Mesendoderm (in vitro differentiated cells): ENCODE measurements at regions not wholly inside any gene's neighbourhood (a gene's known extent, or its start where the extent isn't known, plus 50 kb on each side); places are given as distances from the start of the nearest gene placed in this dataset.

Source experiments
- DNase-seq: peaks from one replicate; pipeline ENCODE4 v3.0.0; 2013
- H2AK5ac ChIP-seq: 2 replicates; pipeline ENCODE4 v1.6.1; 2013; ENCODE audit warnings: low read length, inconsistent platforms
- H2BK120ac ChIP-seq: 2 replicates; pipeline ENCODE4 v1.6.1; 2013; ENCODE audit warnings: low read depth, mild to moderate bottlenecking, low read length, moderate library complexity, mixed read lengths
- H2BK15ac ChIP-seq: replicated peaks from 2 replicates; pipeline ENCODE4 v1.6.1; 2013; ENCODE audit warnings: low read depth, mild to moderate bottlenecking, moderate library complexity
- H2BK5ac ChIP-seq: 2 replicates; pipeline ENCODE4 v1.6.1; 2013; ENCODE audit warnings: low read length, inconsistent platforms
- H3K18ac ChIP-seq: 2 replicates; pipeline ENCODE4 v1.6.1; 2013; ENCODE audit warnings: mild to moderate bottlenecking, low read length, mixed read lengths
- H3K23ac ChIP-seq: one replicate; pipeline ENCODE4 v1.6.1; 2013; ENCODE audit warnings: low read length
- H3K27ac ChIP-seq: 2 replicates; pipeline ENCODE4 v1.5.1; 2013; ENCODE audit warnings: low read depth, mild to moderate bottlenecking, inconsistent platforms, low read length, moderate library complexity
- H3K27me3 ChIP-seq: 2 replicates; pipeline ENCODE4 v1.6.1; 2013; ENCODE audit warnings: low read length, control low read depth, mild to moderate bottlenecking, inconsistent platforms; ENCODE audit not compliant: insufficient read depth, poor library complexity
- H3K36me3 ChIP-seq: 2 replicates; pipeline ENCODE4 v1.6.1; 2013; ENCODE audit warnings: low read length, inconsistent platforms; ENCODE audit not compliant: control insufficient read depth, insufficient read depth
- H3K4ac ChIP-seq: one replicate; pipeline ENCODE4 v1.6.1; 2013; ENCODE audit warnings: low read depth, mild to moderate bottlenecking, low read length, moderate library complexity
- H3K4me1 ChIP-seq: 2 replicates; pipeline ENCODE4 v1.6.1; 2013; ENCODE audit warnings: low read depth, low read length, inconsistent platforms; ENCODE audit not compliant: control insufficient read depth
- H3K4me2 ChIP-seq: 2 replicates; pipeline ENCODE4 v1.6.1; 2013; ENCODE audit warnings: low read length
- H3K4me3 ChIP-seq: 2 replicates; pipeline ENCODE4 v1.5.1; 2013; ENCODE audit warnings: mild to moderate bottlenecking, low read length
- H3K56ac ChIP-seq: one replicate; pipeline ENCODE4 v1.6.1; 2013; ENCODE audit warnings: low read length
- H3K79me1 ChIP-seq: 2 replicates; pipeline ENCODE4 v1.6.1; 2013; ENCODE audit warnings: low read length, inconsistent platforms
- H3K79me2 ChIP-seq: 2 replicates; pipeline ENCODE4 v1.6.1; 2013; ENCODE audit warnings: mild to moderate bottlenecking, low read length; ENCODE audit not compliant: control insufficient read depth, insufficient read depth
- H3K9ac ChIP-seq: 2 replicates; pipeline ENCODE4 v1.6.1; 2013; ENCODE audit warnings: low read length, inconsistent platforms
- H4K5ac ChIP-seq: one replicate; pipeline ENCODE4 v1.6.1; 2013; ENCODE audit warnings: low read length
- H4K8ac ChIP-seq: one replicate; pipeline ENCODE4 v1.6.1; 2013; ENCODE audit warnings: low read depth, mild to moderate bottlenecking, control low read depth, low read length, moderate library complexity
- WGBS: extraction: QIAGEN DNeasy Blood & Tissue Kit; methylation state at CpG from one replicate; pipeline ENCODE4 v1.1.7; 2013; ENCODE audit warnings: low lambda C conversion rate, missing lambda C conversion rate; ENCODE audit not compliant: insufficient coverage; ENCODE audit errors: extremely low coverage; 5-methylcytosine and 5-hydroxymethylcytosine counted together

DNA sequence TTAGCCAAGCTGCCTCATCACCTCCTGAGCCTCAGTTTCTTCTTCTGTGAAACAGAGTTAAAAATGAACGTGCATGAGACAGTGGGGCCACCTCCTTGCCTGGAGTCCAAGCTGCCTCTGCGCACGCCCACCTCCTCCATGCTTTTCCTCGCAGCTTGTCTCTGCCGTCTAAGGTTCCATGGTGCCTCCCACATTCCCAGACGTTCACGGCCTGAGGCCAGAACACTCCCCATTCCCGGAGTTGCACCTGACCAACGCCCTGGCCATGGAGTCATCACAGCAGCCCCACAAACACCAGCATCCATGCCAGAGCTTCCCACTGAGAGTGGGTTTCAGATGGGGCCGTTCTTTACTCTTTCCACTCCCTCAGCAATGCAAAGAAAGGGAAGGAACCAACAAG is 183.0 kb upstream of the FOXF1 start:
- Histone ChIP-seq H2AK5ac (no peak overlapping the region), H2BK15ac (no peak overlapping the region), H3K4me2 (no peak overlapping the region), H3K18ac (no peak overlapping the region), H3K23ac (no peak overlapping the region), H4K5ac (no peak overlapping the region), H3K4ac (no peak overlapping the region), H4K8ac (no peak overlapping the region), H3K27me3 (no peaks in the 10 kb centered on the region), H3K36me3 (no peaks in the 10 kb centered on the region), H3K27ac (no peak overlapping the region), H3K79me1 (no peaks in the 10 kb centered on the region), H3K4me3 (no peak overlapping the region), H3K9ac (no peak overlapping the region), H2BK120ac (no peak overlapping the region), H3K4me1 (no peaks in the 10 kb centered on the region), H3K79me2 (no peaks in the 10 kb centered on the region), H3K56ac (no peak overlapping the region), H2BK5ac (no peak overlapping the region)
- no CpG with 5 or more reads among the region's 10 CpGs for WGBS
- DNase-seq = no peak

- no peak overlapping the region for H3K27ac ChIP-seq
- no peak overlapping the region for H3K23ac ChIP-seq
- no peaks in the 10 kb centered on the region for H3K79me1 ChIP-seq
- H3K18ac ChIP-seq = no peak overlapping the region
- H3K79me2 ChIP-seq = no peaks in the 10 kb centered on the region
- H2AK5ac ChIP-seq = no peak overlapping the region
- no peak overlapping the region for H3K9ac ChIP-seq
- H3K4ac ChIP-seq = no peak overlapping the region
- H2BK5ac ChIP-seq = no peak overlapping the region
- no peak overlapping the region for H2BK120ac ChIP-seq
- no peaks in the 10 kb centered on the region for H3K27me3 ChIP-seq
- no CpG with 5 or more reads among the region's 14 CpGs for WGBS
- no peak overlapping the region for H4K5ac ChIP-seq
- DNase-seq = no peak
- H3K56ac ChIP-seq = no peak overlapping the region
- H3K4me3 ChIP-seq = no peak overlapping the region
- peaks cover 15% of the 10 kb centered on the region for H3K4me1 ChIP-seq
- no peak overlapping the region for H3K4me2 ChIP-seq
- H2BK15ac ChIP-seq = no peak overlapping the region
- no peak overlapping the region for H4K8ac ChIP-seq
- no peaks in the 10 kb centered on the region for H3K36me3 ChIP-seq
These were observed 179.4 kb upstream of the FOXF1 start for GRCh38 chr16:86330906-86331305.

- WGBS = no CpG with 5 or more reads among the region's 7 CpGs
- DNase-seq = peak; percentile 72
- H3K79me2 ChIP-seq = no peaks in the 10 kb centered on the region
- peak overlapping the region; percentile 31 for H3K18ac ChIP-seq
- H3K27ac ChIP-seq = no peak overlapping the region
- no peak overlapping the region for H4K5ac ChIP-seq
- no peaks in the 10 kb centered on the region for H3K36me3 ChIP-seq
- peak overlapping the region; percentile 45 for H3K56ac ChIP-seq
- H2BK120ac ChIP-seq = no peak overlapping the region
- no peaks in the 10 kb centered on the region for H3K27me3 ChIP-seq
- no peak overlapping the region for H3K4me3 ChIP-seq
- H3K9ac ChIP-seq = peak overlapping the region; percentile 4
- no peak overlapping the region for H3K23ac ChIP-seq
- no peak overlapping the region for H3K4me2 ChIP-seq
- no peak overlapping the region for H2BK15ac ChIP-seq
- no peaks in the 10 kb centered on the region for H3K79me1 ChIP-seq
- H3K4me1 ChIP-seq = peaks cover 17% of the 10 kb centered on the region
- no peak overlapping the region for H3K4ac ChIP-seq
- H2AK5ac ChIP-seq = no peak overlapping the region
- no peak overlapping the region for H4K8ac ChIP-seq
- H2BK5ac ChIP-seq = peak overlapping the region; percentile 31
These were observed 176.2 kb upstream of the FOXF1 start for GRCh38 chr16:86334079-86334635.

DNA sequence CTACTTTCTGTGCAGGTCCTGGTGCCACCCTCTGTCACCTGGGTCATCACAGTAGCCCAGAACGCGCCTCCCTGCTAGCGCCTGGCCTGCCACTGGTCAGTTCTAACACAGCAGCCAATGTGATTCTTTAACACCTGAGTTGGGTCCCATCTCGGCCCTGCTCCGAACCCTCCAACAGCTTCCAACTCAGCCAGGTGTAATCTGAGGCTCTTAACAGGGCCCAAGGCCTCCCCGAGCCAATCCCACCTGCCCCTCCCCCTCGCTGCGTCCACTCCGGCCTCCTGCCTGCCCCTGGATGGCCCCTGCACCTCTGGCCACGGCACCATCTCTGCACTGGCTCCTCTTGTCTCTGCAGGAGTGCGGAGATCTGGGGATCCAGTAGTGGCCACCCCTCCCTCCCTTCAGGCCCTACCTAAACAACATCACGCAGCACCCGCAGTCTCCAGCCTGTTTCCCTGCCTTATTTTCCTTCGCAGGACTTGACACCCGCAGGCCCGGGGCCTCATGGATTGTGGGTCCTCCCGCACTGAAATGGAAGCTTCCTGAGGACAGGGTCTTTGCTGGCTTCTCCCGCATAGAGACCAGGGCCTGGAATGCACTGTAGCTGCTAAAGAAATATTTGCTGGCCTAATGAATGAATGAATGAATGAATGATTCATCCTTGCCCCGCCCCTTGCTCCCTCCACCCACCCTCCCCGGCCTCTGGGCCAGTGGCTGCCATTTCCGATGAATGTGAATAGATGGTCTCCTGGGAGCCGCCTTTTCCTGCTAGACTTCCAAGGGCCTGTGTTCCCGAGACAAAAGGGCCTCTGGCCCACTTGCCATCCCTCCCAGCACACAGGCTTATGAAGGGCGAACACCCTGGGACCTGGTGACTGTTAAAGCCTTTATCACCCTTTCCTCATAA is 174.8 kb upstream of the FOXF1 start:
- no peak overlapping the region for H2BK15ac ChIP-seq
- H2BK120ac ChIP-seq = no peak overlapping the region
- H4K5ac ChIP-seq = no peak overlapping the region
- H3K56ac ChIP-seq = peak overlapping the region; percentile 51
- no peak overlapping the region for H3K4me2 ChIP-seq
- peak overlapping the region; percentile 12 for H2AK5ac ChIP-seq
- no peak overlapping the region for H4K8ac ChIP-seq
- no peak overlapping the region for H3K4me3 ChIP-seq
- H3K9ac ChIP-seq = no peak overlapping the region
- WGBS = no CpG with 5 or more reads among the region's 24 CpGs
- no peaks in the 10 kb centered on the region for H3K36me3 ChIP-seq
- H3K18ac ChIP-seq = no peak overlapping the region
- no peaks in the 10 kb centered on the region for H3K79me2 ChIP-seq
- H3K27me3 ChIP-seq = no peaks in the 10 kb centered on the region
- DNase-seq = no peak
- H3K4ac ChIP-seq = no peak overlapping the region
- H3K4me1 ChIP-seq = peaks cover 17% of the 10 kb centered on the region
- no peaks in the 10 kb centered on the region for H3K79me1 ChIP-seq
- no peak overlapping the region for H3K27ac ChIP-seq
- no peak overlapping the region for H3K23ac ChIP-seq
- H2BK5ac ChIP-seq = no peak overlapping the region

DNA sequence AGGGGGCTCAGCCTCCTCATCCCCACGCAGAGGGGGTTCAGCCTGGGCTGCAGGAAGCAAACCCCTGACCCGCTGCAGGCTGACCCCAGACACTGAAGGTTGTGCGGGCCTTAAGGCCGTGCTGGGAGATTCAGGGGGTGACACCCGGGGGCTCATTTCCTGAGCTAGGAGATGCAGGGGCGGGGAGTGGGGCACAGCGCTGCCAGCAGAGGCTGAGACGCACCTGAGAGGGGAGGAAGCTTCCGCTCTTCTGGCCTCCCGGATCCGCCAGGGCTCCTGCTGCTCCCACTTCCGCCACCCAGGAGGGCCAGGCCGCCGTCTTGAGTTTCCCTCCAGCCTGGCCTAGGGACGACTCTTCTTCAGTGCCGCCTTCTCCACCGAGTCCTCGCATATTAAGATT is 173.2 kb upstream of the FOXF1 start:
- H2BK15ac ChIP-seq = no peak overlapping the region

More for the DNA sequence above, 173.2 kb upstream of the FOXF1 start:
- H2BK120ac ChIP-seq = no peak overlapping the region
- H3K4me1 ChIP-seq = peaks cover 19% of the 10 kb centered on the region
- H3K9ac ChIP-seq = peak overlapping the region; percentile 19
- H3K23ac ChIP-seq = no peak overlapping the region
- no peak overlapping the region for H4K5ac ChIP-seq
- no peak overlapping the region for H3K4ac ChIP-seq
- H4K8ac ChIP-seq = no peak overlapping the region
- H3K27me3 ChIP-seq = no peaks in the 10 kb centered on the region
- no peak overlapping the region for H2AK5ac ChIP-seq
- no peaks in the 10 kb centered on the region for H3K79me1 ChIP-seq
- DNase-seq = no peak
- H3K18ac ChIP-seq = peak overlapping the region; percentile 4
- H3K36me3 ChIP-seq = no peaks in the 10 kb centered on the region
- H3K79me2 ChIP-seq = no peaks in the 10 kb centered on the region
- no peak overlapping the region for H3K27ac ChIP-seq
- WGBS = no CpG with 5 or more reads among the region's 18 CpGs
- no peak overlapping the region for H2BK5ac ChIP-seq
- no peak overlapping the region for H3K4me3 ChIP-seq
- H3K56ac ChIP-seq = peak overlapping the region; percentile 68
- no peak overlapping the region for H3K4me2 ChIP-seq
